ENCODE measurements at regions not wholly inside any gene's neighbourhood (a gene's known extent, or its start where the extent isn't known, plus 50 kb on each side); places are given as distances from the start of the nearest gene placed in this dataset.

DNA sequence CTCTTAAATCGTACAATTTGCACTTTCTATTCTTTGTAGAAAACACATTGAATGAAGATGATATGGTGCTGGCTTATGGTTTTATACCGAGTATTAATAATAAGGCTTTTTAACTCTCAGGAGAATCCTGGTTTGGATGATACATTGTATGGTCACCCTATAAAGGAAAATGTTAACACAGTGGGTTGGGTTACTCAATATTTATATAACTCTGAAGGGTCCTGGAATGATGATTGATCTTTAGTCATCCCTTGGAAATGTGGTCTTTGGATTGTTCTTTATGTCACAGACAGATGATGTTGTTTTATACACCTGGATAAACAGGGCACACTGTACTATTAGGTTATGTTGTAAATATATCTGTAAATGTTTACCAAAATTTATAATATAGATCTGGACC is 496.2 kb upstream of the NDST4 start:
- no peaks in the 10 kb centered on the region for H3K27me3 ChIP-seq (replicated peaks)
- H3K36me3 ChIP-seq (replicated peaks), result no peaks in the 10 kb centered on the region
- H3K27ac ChIP-seq, result no peak overlapping the region
- in situ Hi-C loops (cut with HindIII; ENCODE audit: low pct_ligation_motif_present, low sequenced_read_pairs), result no loop called here
- no peak for DNase-seq
- no peak overlapping the region for H3K4me3 ChIP-seq (ENCODE audit: low read depth, low read length)
- TF ChIP-seq, protein P1, sequence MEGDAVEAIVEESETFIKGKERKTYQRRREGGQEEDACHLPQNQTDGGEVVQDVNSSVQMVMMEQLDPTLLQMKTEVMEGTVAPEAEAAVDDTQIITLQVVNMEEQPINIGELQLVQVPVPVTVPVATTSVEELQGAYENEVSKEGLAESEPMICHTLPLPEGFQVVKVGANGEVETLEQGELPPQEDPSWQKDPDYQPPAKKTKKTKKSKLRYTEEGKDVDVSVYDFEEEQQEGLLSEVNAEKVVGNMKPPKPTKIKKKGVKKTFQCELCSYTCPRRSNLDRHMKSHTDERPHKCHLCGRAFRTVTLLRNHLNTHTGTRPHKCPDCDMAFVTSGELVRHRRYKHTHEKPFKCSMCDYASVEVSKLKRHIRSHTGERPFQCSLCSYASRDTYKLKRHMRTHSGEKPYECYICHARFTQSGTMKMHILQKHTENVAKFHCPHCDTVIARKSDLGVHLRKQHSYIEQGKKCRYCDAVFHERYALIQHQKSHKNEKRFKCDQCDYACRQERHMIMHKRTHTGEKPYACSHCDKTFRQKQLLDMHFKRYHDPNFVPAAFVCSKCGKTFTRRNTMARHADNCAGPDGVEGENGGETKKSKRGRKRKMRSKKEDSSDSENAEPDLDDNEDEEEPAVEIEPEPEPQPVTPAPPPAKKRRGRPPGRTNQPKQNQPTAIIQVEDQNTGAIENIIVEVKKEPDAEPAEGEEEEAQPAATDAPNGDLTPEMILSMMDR (IDR thresholded peaks at IDR 0.05; ENCODE audit: low read depth, low read length, missing control alignments), result no peak

DNA sequence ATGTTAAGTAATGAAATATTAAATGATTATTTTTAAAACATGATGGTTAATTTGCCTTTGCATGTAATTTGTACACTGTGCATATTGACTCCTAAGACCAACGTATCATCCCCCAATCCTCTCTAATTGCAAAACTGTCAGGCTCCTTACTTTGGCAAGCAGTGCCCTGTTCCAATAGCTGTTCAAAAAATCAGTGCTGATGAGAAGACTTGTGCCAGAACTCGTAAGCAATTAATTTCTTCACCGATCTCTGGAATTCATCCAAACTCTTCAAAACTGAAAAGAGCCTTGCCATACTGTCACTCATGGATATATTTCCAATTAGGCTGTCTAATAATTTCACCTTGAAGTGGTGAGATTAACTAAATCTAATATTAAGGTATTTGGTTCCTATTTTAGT is 493.9 kb upstream of the NDST4 start:
- Histone ChIP-seq H3K36me3 (replicated peaks) (no peaks in the 10 kb centered on the region), H3K27me3 (replicated peaks) (no peaks in the 10 kb centered on the region), H3K4me3 (ENCODE audit: low read depth, low read length) (no peak overlapping the region), H3K27ac (no peak overlapping the region)
- in situ Hi-C loops (cut with HindIII; ENCODE audit: low pct_ligation_motif_present, low sequenced_read_pairs), result no loop called here
- TF ChIP-seq, protein P1 (IDR thresholded peaks at IDR 0.05; ENCODE audit: low read depth, low read length, missing control alignments), result no peak
- DNase-seq, result no peak

DNA sequence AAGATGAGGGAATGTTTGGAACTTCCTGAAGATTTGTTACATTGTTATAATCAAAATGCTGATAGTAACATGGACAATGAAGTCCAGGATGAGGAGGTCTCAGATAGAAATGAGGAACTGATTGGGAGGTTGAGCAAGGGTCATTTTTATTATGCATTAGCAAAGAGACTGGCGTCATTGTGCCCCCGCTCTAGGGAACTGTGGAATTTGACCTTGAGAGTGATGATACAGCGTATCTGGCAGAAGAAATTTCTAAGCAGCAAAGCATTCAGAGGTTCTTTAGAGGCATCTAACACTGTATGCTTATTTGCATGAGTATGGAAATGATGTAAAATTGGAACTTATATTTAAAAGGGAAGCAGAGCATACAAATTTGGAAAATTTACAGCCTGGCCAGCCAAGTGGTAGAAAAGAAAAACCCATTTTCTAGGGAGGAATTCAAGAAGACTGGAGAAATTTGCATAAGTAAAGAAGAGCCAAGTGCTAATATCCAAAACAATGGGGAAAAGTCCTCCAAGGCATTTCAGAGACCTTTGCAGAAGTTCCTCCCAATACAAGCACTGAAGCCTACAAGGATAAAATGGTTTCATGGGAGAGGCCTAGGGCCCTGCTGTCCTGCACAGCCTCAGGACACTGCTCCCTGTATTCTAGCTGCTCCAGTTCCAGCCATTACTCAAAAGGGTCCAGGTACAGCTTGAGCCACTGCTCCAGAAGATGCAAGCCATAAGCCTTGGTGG is 483.0 kb upstream of the NDST4 start:
- in situ Hi-C loops (cut with HindIII; ENCODE audit: low pct_ligation_motif_present, low sequenced_read_pairs), result no loop called here
- DNase-seq, result no peak

DNA sequence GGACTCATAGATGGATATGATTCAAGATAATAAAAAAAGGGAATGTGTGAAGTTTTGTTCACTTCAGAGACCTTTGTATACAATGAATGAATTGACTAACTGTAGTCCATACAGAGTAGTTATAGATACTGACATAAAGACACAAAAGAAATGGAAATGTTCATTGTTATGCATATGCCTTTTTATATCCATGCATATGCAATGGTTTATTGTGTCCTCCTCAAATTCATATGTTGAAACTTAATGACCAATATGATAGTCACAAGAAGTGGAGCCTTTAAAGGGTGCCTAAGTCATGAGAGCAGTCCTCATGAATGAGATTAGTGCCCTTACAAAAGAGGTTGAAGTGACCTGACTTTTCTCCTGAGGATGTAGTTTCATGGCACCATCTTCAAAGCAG is 467.5 kb upstream of the NDST4 start:
- TF ChIP-seq, protein P1 (IDR thresholded peaks at IDR 0.05; ENCODE audit: low read depth, low read length, missing control alignments), result no peak
- no peak for DNase-seq
- no peak overlapping the region for H3K27ac ChIP-seq
- in situ Hi-C loops (cut with HindIII; ENCODE audit: low pct_ligation_motif_present, low sequenced_read_pairs), result no loop called here
- no peaks in the 10 kb centered on the region for H3K27me3 ChIP-seq (replicated peaks)
- no peak overlapping the region for H3K4me3 ChIP-seq (ENCODE audit: low read depth, low read length)
- no peaks in the 10 kb centered on the region for H3K36me3 ChIP-seq (replicated peaks)

More for the DNA sequence above, 483.0 kb upstream of the NDST4 start:
- no peak overlapping the region for H3K27ac ChIP-seq
- no peaks in the 10 kb centered on the region for H3K36me3 ChIP-seq (replicated peaks)
- no peak overlapping the region for H3K4me3 ChIP-seq (ENCODE audit: low read depth, low read length)
- TF ChIP-seq, protein P1 (IDR thresholded peaks at IDR 0.05; ENCODE audit: low read depth, low read length, missing control alignments), result no peak
- H3K27me3 ChIP-seq (replicated peaks), result no peaks in the 10 kb centered on the region

DNA sequence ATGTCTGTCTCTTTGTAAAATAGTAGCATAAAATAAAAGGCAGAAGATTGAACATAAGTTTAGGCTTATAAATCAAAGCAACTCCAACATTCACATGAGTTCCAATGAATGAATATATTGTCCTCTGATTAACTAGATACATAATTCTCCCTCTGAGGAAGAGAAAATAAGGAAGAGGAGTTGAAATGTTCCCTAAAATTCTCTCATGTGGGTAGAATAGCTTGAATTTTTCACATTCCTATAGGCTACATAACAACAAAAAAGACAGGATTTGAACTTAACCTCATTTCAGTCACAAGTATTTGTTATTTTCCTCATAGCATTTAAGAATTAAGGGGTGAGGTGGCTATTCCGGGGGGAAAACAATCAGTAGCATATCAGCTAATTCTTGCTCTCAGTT is 462.4 kb upstream of the NDST4 start:
- no peaks in the 10 kb centered on the region for H3K36me3 ChIP-seq (replicated peaks)
- no peaks in the 10 kb centered on the region for H3K27me3 ChIP-seq (replicated peaks)
- H3K4me3 ChIP-seq (ENCODE audit: low read depth, low read length), result no peak overlapping the region
- TF ChIP-seq, protein P1 (IDR thresholded peaks at IDR 0.05; ENCODE audit: low read depth, low read length, missing control alignments), result no peak
- in situ Hi-C loops (cut with HindIII; ENCODE audit: low pct_ligation_motif_present, low sequenced_read_pairs), result no loop called here
- no peak for DNase-seq
- H3K27ac ChIP-seq, result no peak overlapping the region

DNA sequence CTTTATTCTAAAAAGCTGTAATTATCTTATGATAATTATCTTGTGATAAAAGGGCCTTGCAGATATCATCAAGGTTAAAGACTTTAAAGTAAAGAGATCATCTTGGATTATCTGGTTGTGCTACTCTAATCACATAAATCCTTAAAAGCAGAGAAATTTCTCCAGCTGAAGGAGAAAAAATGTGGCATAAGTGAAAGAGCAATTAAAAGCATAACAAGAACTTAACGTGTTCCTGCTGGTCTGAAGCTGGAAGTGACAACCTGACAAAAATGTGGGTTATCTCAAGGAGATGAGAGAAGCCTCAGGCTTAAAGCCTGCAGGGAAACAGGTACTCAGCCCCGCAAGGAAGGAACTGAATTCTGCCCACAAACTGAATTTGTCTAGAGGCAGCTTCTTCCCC is 449.1 kb upstream of the NDST4 start:
- Histone ChIP-seq H3K36me3 (replicated peaks) (no peaks in the 10 kb centered on the region), H3K27me3 (replicated peaks) (no peaks in the 10 kb centered on the region), H3K4me3 (ENCODE audit: low read depth, low read length) (no peak overlapping the region), H3K27ac (no peak overlapping the region)
- no peak for DNase-seq
- in situ Hi-C loops (cut with HindIII; ENCODE audit: low pct_ligation_motif_present, low sequenced_read_pairs), result no loop called here
- TF ChIP-seq, protein P1 (IDR thresholded peaks at IDR 0.05; ENCODE audit: low read depth, low read length, missing control alignments), result no peak

All from brain microvascular endothelial cell (primary cell).